Hepatocyte (in vitro differentiated cells): ENCODE measurements at regions not wholly inside any gene's neighbourhood (a gene's known extent, or its start where the extent isn't known, plus 50 kb on each side); places are given as distances from the start of the nearest gene placed in this dataset.

Experiments used
- EZH2 ChIP-seq: fragments of 200-600 bp; sonication (generic); IDR thresholded peaks from 2 replicates; pipeline ENCODE4 v1.6.1; 2016; ENCODE audit warnings: antibody characterized with exemption, mild to moderate bottlenecking, borderline replicate concordance
- TF ChIP-seq, protein P1 (sequence below): fragments of 200-600 bp; sonication (generic); IDR thresholded peaks from 2 replicates; pipeline ENCODE4 v1.5.1; 2016; ENCODE audit warnings: antibody characterized with exemption, mild to moderate bottlenecking; ENCODE audit not compliant: poor library complexity

DNA sequence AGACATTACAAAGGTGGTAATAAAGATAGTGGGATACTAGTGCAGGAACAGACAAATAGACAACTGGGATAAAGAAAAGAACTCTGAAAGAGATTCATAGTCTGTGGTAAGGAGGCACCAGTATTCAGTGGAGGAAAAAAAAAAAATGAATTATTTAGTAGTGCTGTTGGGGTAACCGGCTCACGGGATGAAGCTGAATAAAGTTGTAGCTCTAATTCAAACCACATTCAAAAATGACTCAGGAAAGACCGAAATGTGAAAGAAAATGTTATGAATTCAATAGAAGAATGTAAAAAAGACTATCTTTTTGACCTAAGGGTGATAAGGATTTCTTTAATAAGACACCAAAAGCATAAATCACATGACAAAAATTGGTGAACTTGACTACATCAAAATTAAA lies 83.1 kb upstream of the HABP2 start:
- TF ChIP-seq, protein P1, sequence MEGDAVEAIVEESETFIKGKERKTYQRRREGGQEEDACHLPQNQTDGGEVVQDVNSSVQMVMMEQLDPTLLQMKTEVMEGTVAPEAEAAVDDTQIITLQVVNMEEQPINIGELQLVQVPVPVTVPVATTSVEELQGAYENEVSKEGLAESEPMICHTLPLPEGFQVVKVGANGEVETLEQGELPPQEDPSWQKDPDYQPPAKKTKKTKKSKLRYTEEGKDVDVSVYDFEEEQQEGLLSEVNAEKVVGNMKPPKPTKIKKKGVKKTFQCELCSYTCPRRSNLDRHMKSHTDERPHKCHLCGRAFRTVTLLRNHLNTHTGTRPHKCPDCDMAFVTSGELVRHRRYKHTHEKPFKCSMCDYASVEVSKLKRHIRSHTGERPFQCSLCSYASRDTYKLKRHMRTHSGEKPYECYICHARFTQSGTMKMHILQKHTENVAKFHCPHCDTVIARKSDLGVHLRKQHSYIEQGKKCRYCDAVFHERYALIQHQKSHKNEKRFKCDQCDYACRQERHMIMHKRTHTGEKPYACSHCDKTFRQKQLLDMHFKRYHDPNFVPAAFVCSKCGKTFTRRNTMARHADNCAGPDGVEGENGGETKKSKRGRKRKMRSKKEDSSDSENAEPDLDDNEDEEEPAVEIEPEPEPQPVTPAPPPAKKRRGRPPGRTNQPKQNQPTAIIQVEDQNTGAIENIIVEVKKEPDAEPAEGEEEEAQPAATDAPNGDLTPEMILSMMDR: no peak
- TF ChIP-seq EZH2: no peak
